NB4 (cell line): ENCODE measurements at regions not wholly inside any gene's neighbourhood (a gene's known extent, or its start where the extent isn't known, plus 50 kb on each side); places are given as distances from the start of the nearest gene placed in this dataset.

ENCODE experiments used
- TF ChIP-seq, protein P1 (sequence below): IDR thresholded peaks from 2 replicates; pipeline ENCODE4 v1.6.1; 2011; ENCODE audit warnings: low read depth, low read length
- TF ChIP-seq, protein P2 (sequence below): IDR thresholded peaks from one replicate; pipeline ENCODE4 v1.5.1; 2012; ENCODE audit warnings: low read depth, low read length

DNA sequence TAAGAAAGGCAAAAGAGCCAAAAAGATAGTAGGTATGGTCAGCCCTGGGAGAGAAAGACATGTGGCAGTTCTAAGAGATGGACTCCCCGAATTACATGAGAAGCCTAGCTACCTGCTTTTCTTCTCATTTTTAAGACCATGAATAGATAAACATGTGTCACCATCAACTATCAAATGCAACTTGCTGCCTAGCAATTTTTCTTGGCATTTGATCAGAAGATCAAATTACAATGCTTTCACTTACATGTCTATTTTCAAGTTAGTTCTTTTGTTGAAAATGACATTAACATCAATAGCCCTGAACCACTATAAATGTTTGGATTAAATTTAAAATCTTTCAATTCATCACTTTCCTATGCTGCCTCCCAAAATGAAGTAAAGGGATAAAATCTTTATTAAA, 212.3 kb downstream of the HHIPL2 start:
- TF ChIP-seq, protein P1, sequence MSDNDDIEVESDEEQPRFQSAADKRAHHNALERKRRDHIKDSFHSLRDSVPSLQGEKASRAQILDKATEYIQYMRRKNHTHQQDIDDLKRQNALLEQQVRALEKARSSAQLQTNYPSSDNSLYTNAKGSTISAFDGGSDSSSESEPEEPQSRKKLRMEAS = no peak
- TF ChIP-seq, protein P2, sequence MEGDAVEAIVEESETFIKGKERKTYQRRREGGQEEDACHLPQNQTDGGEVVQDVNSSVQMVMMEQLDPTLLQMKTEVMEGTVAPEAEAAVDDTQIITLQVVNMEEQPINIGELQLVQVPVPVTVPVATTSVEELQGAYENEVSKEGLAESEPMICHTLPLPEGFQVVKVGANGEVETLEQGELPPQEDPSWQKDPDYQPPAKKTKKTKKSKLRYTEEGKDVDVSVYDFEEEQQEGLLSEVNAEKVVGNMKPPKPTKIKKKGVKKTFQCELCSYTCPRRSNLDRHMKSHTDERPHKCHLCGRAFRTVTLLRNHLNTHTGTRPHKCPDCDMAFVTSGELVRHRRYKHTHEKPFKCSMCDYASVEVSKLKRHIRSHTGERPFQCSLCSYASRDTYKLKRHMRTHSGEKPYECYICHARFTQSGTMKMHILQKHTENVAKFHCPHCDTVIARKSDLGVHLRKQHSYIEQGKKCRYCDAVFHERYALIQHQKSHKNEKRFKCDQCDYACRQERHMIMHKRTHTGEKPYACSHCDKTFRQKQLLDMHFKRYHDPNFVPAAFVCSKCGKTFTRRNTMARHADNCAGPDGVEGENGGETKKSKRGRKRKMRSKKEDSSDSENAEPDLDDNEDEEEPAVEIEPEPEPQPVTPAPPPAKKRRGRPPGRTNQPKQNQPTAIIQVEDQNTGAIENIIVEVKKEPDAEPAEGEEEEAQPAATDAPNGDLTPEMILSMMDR = no peak
